ENCODE measurements at regions not wholly inside any gene's neighbourhood (a gene's known extent, or its start where the extent isn't known, plus 50 kb on each side); places are given as distances from the start of the nearest gene placed in this dataset.

- TF ChIP-seq EZH2 (IDR thresholded peaks at IDR 0.05; ENCODE audit: borderline replicate concordance, low read depth, low read length, severe bottlenecking) = no peak
- no peak for TF ChIP-seq CTCF (IDR thresholded peaks at IDR 0.05; ENCODE audit: borderline replicate concordance, extremely low read depth, low read length, poor library complexity, severe bottlenecking)
These were observed 388.7 kb downstream of the TNS1 start for GRCh38 chr2:217614096-217614495.
